HG03175 (cell line): ENCODE measurements at regions not wholly inside any gene's neighbourhood (a gene's known extent, or its start where the extent isn't known, plus 50 kb on each side); places are given as distances from the start of the nearest gene placed in this dataset.

Source experiments
- ATAC-seq: cut with Tn5 transposase; IDR thresholded peaks from one replicate; pipeline ENCODE4 v1.9.1; 2021; ENCODE audit warnings: mild to moderate bottlenecking, moderate library complexity; ENCODE audit not compliant: unreplicated experiment

DNA sequence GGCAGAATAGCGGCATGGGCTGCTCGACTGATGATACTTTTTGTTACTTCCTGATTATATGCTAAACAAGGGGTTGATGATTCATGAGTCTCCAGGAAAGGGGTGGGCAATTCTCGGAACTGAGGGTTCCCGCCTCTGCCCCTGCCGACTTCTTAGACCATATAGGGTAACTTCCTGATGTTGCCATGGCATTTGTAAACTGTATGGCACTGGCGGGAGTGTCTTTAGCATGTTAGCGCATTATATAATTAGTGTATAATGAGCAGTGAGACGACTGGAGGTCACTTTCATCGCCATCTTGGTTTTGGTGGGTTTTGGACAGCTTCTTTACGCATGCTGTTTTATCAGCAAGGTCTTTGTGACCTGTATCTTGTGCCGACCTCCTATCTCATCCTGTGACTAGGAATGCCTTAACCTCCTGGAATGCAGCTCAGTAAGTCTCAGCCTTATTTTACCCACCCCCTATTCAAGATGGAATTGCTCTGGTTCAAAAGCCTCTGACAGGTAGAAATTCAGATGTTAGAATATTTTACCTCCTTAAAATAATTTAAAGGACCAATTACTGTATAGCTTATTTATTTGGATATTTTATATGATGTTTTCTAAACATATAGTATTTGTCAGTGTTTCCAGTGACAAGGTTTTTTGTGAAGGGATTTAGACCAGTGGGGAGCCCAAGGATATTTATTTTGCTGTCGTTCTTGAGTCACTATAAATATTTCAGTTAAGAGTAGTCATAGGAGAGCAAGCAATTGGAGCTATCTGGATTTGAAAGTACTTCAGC lies 90.1 kb upstream of the PIK3CG start:
- no peak for ATAC-seq

DNA sequence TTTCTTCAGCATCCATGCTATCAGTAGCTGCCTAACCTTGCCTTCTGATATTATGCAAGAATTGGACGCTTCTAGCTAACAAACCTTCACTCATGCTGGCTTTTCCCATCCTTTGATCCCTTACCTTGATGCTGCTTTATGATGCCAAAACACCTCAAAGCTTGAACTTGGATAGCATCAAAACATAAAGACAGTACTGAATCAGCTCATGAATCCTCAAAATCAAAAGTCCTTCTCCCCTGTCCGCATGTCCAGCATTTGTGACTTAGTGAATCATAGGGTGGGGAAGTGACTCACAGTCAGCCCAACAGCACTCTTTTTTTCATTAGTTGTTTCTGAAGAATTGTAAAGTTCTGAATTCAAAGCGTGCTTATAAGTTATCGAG lies 89.5 kb upstream of the PIK3CG start:
- ATAC-seq: no peak

DNA sequence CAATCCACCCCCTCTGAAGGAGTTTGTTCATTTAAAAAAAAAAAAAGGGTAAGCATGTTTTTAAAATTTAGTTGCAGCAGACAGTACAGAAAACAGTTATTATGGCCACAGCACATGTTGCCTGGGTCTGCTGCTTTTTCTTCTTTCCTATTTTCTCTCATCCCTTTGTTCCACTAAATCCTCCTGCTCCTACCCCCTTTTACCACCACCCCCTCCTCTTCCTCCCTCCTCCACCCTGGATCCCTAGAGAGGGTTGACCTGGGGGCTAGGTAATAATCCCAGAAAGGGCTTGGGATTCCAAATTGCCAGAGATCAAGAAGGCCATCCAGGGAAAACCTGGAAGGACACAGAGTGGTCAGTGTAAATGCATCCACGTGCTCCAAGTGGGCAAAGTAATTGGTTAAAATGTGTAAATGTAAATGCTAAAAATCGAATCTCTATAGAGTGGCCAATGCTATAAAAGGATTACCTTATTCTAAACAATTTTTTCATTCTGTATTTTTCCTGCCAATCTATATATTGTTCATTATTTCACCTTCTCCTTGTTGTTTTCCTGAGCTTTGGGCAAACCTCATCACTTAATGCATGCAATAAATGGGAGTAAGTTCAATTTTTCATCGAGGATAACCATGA lies 89.0 kb upstream of the PIK3CG start:
- no peak for ATAC-seq

DNA sequence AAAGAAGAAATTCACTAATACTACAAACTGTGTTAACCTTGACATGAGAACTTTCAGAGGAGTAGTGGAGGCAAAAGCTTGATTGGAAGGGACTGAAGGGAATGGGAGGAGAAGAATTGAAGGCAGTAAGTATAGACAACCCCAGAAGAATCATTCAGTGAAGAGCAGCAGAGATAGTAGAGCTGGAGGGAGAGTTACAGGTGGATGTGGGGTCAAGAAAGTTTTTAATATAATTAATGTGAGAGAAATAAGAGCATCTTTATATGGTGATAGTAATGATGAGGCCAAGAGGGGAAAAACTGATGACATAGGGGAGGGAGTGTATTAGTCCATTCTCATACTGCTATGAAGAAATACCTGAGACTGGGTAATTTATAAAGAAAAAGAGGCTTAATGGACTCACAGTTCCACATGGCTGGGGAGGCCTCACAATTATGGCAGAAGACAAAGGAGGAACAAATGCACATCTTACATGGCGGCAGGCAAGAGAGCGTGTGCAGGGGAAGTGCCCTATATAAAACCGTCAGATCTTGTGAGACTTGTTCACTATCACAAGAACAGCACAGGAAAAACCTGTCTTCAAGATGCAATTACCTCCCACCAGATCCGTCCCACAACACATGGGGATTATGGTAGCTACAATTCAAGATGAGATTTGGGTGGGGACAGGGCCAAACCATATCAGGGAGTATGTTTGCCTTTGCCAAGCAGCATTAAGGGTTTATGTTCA lies 88.3 kb upstream of the PIK3CG start:
- no peak for ATAC-seq

DNA sequence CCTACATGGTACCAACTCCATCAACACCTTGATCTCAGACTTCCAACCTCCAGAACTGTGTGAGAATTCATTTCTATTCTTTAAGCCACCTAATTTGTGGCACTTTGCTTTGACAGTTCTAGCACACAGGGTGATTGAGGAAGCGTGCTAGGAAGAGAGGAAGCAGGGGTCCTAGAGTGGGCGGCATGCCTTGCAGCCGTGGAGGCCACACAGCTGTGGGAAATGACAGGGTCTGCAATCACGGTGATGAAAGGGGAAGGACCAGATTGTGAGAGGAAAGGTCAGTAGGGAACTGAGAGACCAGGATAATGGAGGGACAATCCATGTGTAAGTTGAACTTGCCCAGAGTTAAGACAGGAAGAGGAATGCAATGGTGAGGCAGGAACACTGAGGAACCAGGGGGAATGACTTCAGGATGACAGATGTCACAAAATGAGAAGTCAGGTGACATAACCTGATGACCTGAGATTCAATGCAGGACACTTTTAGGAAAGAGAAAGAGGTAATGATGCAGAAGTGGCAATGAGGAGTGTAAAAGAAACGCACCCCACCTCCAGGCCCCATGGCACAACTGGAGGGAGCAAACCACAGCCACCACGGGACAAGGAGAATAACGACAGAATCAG lies 87.3 kb upstream of the PIK3CG start:
- ATAC-seq: no peak

DNA sequence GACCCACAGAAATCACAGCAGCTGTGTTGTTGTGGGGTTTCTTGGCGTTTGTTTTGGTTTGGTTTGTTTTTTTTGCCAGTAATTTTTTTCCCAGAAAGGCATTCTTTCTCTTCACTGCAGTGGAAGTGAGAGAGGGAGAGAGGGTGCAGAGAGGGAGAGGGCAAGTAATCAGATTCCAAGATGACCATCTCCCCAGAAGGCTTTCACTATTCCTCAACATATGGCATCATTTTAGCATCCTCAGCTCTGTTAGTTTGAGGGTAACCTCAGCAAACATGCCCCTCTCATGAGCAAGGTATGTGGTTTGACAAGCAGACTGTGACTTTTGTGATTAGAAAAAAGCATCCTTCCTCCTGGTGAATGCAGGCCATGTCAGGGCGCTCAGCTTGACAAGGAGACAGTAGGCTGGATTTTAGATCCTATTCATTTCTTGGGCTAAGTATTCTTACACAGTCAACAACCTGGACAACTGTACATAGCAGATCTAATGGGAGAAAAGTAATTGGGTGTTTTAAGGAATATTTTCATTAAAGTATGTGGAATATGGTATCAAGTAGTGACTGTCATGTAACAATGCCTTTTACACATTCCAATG lies 86.3 kb upstream of the PIK3CG start:
- ATAC-seq: no peak

DNA sequence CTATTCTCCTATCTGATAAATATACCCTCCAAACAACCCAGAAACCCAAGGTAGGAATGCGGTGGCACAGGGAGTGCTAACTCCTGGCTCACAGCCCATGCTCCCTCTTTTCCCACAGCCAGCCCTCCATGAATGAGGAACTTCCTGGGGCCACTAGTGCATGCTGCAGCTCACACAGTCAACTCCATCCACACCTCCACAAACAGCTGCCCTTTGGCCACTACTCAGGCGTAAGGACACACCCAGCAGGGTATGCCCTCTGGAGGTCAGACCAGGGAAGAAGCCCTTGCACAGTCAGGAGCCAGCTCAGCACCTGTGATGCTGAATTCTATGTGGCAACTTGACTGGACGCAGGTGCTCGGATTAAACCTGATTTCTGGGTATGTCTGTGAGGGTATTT lies 85.2 kb upstream of the PIK3CG start:
- ATAC-seq: no peak

DNA sequence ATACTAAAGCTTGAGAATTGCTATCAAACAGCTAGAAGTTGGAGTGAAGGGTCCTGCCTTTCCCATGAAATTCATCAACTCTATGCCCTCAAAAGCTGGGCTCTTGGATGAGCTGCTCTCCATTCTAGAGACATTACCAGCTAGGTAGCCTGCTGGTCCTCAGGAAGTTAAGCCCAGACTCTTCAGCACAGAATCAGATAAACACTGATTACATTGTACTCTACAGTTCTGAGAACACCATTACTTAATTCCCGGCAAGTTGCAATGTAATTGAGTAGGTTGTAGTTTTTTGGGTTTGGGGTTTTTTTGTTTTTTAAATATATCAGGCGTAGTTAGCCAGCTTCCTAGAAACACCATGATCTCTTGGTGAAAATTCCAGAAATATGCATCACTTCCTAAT lies 84.1 kb upstream of the PIK3CG start:
- ATAC-seq: no peak

DNA sequence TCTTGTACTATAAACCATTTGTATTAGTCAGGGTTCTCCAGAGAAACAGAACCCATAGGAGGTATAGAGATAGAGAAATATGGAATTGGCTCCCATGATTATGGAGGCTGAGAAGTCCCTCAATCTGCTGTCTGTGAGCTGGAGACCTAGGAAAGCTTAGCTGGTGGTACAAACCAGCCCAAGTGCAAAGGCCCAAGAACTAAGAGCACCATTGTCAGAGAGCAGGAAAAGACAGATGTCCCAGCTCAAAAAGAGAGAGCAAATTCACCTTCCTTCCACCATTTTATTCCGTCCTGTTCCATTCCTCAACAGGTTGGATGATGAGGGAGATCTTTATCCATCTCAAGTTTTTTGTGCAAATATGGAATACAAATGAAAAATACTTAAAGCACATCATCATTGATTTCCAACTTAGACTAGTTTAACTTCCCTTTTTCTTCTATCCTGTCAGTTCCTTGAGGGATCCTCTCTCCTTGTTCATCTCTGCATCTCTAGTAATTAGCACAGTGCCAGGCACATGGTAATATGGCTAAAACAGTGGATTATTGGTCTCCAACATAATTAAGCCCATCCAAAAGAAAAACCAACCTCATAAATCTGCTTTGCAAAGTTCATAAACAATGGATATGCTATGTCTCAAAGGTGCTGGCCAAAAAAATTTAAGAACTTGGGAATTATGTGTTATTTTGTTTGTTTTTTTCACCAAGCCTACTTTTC lies 83.1 kb upstream of the PIK3CG start:
- no peak for ATAC-seq

DNA sequence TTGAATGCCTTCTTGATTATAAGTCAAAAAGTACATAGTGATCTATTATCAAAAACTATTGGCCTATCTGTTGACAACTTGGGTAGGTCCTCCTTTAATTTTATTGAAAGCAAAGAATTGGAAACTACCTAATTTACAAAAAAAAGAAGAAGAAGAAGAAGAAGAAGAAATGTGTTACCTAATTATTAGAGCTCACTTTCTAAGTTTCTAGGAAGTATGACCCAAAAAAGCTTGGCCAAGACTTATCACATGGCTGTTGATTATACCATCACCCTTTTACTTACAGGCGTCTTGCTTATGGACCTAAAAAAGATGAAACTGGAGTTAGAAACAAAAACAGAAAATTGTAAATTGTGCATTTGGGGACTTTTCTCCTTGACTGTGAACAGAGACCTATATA lies 81.8 kb upstream of the PIK3CG start:
- no peak for ATAC-seq

DNA sequence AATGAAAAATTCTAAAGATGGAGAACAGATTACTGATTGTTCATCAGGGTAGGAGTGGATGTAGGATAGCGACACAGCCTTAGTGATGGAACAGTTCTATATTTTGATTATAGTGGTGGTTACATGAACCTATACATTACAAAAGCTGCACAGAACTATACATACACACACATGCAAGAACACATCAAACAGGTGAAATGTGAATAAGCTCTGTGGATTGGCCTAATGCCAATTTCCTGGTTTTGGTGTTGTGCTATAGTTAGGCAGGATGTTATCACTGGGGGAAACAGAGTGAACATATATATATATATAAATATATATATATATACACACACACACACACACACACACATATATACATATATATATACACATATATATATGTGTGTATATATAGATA lies 76.4 kb upstream of the PIK3CG start:
- ATAC-seq: no peak

DNA sequence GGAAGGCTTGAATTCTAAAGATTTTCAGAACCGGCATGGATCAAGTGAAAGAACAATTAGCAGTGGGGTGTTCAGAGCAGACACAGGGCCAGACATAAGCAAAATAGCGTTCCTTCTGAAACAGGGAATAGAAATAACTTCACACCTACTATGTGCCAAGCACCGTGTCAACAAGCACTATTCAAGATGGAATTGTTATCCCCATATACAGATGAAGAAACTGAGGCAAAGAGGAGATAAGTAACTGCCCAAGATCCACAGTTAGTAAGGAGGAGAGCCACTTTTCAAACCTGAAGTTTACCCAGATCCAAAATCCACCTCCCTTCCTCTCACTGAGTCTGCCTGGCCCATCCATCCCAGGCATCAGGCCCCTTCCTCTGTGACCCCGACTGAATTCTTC lies 73.6 kb upstream of the PIK3CG start:
- ATAC-seq: no peak

DNA sequence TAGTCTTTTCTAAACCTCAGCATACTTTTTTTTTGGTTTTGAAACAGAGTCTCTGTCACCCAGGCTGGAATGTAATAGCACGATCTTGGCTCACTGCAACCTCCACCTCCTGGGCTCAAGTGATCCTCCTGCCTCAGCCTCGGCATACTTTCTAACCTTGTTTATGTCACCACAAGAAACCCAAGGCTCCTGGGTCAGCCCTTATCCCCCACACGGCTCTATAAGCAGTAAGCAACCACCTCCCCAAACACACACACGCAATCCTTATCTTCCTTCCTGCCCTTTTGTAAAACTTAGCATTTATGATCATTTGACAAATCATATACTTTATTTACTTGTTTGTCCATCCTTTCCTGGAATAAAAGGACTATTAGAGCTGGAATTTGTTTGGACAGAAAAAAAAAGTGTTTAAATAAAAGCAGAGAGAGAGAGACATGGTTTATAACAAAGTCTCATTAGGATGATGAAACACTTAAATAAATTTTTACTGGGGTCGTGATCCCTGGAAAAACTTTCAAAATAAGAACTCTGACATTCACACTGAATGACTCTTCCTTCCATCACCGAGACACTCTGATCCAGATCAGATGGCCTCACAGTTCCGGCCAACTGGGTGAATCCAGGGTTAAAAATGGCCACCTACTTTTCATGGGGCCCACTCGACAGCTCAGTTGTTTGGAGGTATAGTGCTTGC lies 72.7 kb upstream of the PIK3CG start:
- ATAC-seq: no peak

DNA sequence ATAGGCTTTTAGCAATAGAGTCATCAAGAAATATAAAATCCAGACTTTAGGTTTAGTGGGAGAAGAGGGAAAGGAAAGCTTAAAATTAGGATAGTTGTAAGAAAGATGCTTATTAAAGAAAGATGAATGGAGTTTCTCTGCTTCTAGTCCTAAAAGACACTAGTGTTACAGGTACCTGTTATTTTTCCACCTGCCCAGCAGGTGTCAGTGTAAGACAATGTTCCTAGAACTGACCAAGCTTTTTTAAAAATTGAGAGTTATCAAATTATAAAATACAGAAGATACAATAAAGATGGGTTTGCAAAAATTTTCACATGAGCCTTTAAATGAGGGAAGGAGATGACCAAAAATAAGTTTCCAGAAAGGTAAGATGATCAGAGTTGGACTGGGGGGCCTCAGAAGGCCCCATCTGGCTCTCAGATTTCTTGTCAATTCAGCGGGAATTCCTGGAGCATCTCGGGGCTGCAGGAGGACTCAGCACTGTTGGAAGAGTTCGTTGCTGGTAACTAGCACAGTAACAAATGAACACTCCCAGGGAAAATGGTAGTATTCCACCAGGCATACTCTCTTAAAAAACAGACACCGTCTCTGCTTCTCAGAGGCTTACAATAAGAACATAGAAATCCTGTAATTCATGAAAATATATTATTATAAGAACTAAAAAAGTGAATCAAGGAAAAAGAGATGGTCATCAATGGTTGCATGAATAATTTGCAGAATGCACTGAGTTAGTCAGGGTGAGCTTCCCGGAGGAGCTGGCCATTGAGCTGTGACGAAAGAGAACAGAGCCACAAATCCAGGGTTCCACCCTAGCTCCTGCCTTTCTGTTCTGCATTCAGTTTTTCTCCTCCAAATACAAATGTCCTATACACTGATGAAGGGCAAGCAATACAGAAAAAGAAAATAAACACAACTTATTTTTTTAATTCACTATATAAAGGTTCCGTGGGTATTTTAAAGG lies 71.8 kb upstream of the PIK3CG start:
- ATAC-seq: no peak

DNA sequence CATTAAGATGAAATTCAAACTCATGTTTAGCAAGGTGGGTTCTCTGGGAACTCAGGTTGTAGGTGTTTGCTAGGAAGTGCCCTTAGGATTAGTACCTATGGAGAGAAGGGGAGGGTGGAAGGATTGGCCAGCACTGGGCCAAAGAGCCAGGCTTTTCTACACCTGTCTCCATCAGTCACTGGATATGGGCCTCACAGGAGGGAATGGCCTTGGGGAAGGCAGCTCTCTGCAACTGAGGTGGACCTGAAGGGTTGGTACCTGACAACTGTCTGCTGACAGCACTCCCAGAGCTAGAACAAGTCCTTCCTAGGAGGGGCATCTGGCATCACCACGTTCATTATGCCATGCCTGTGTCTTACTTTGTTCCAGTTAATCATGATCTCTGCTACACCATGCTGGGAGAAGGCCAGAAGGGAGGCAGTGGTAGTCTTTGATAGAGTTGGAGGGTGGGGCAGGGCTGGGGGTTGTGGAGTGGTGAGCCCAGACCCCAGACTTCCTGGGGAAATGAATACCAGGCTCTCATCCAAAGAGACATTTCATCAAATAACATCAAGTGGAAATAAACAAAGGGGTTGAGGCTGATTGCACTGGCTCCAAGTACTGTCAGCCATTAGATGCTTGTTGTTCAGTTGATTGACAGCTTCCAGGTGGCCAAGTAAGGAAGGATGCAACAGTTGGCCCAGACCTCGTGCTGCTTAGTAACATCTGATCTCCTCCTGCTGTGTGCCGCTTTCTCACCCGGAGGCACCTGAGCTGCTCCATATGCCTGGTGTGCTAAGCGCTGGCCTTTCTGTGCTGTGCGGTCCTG lies 70.6 kb upstream of the PIK3CG start:
- ATAC-seq: no peak

DNA sequence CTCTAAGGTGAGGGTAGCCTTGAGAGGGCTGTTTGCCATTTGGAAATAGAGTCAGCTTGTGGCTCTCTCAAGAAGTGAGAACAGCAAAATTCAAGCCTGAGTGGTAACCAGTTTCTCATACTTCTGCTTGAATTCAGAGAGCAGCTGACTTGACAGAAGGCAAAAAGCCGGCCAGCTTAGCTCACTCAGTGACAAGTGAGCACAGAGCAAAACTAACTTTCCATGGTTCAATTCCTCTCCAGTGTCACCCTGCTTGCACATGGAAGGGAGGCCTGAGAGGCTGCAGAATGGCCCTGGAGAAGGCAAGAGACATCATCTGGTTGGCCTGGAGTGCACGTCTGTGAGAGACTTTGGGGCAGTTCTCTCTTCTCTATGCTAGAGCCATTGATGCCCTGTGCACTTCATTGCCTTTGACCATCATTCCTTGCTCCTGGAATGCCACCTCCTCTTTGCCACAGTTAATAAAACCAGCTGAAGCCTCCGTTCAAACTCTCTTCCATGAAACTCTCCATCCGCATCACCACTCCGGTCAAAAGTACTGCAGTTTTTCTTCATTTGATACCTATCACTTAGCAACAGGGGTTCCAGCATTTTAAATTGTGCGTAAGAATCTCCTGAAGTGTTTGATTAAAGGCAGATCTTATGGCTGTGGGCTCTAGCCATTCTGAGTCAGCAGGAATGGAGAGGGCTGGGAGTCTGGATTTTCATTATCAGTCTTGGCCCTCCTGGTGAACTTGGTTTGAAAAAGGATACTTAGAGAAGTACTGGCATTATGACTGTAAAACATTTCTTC lies 69.8 kb upstream of the PIK3CG start:
- no peak for ATAC-seq

DNA sequence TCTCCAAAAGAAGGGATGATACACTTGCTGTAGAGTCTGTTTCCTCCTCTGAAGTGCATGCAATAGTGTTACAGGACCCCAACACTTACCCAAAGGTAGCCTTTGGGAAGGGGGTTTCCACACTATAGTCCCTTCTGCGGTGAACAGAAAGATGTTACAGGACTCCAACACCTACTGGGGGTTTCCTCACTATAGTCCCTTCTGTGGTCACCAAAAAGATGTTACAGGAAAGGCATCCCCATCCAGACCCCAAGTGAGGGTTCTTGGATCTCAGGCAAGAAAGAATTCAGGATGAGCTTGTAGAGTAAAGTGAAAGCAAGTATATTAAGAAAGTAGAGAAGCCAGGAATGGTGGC lies 69.2 kb upstream of the PIK3CG start:
- ATAC-seq: no peak
